ENCODE measurements at regions not wholly inside any gene's neighbourhood (a gene's known extent, or its start where the extent isn't known, plus 50 kb on each side); places are given as distances from the start of the nearest gene placed in this dataset.

GRCh38 chr10:129104266-129105045, 362.6 kb upstream of the MGMT start:
- no peaks in the 10 kb centered on the region for H4K20me1 ChIP-seq (ENCODE audit: control insufficient read depth, insufficient read depth, low read depth, low read length)
- H3K4me2 ChIP-seq (ENCODE audit: low read length): no peak overlapping the region
- no peaks in the 10 kb centered on the region for H3K27me3 ChIP-seq (ENCODE audit: control insufficient read depth, low read length)

GRCh38 chr10:129105266-129105665, 361.8 kb upstream of the MGMT start:
- no peaks in the 10 kb centered on the region for H4K20me1 ChIP-seq (ENCODE audit: control insufficient read depth, insufficient read depth, low read depth, low read length)
- H3F3A ChIP-seq (ENCODE audit: control insufficient read depth, insufficient read depth): no peaks in the 10 kb centered on the region
- no peaks in the 10 kb centered on the region for H3K4me1 ChIP-seq (ENCODE audit: control insufficient read depth, low read length)
- H3K27ac ChIP-seq (ENCODE audit: low read depth, low read length): no peak overlapping the region
- TF ChIP-seq CTCF (IDR thresholded peaks at IDR 0.05; ENCODE audit: low read depth, low read length, poor library complexity, severe bottlenecking) (no peak), EZH2phosphoT487 (IDR thresholded peaks at IDR 0.05; ENCODE audit: borderline replicate concordance, low read length) (no peak)
- H3K4me3 ChIP-seq (ENCODE audit: low read length): no peak overlapping the region
- H3K4me2 ChIP-seq (ENCODE audit: low read length): no peak overlapping the region
- H3K9me3 ChIP-seq (ENCODE audit: control insufficient read depth, insufficient read depth, low read length): no peaks in the 10 kb centered on the region
- H3K27me3 ChIP-seq (ENCODE audit: control insufficient read depth, low read length): no peaks in the 10 kb centered on the region
- H3K9me2 ChIP-seq (replicated peaks; ENCODE audit: control insufficient read depth, low read length): no peaks in the 10 kb centered on the region
- H3K79me2 ChIP-seq (ENCODE audit: control insufficient read depth, low read length): no peaks in the 10 kb centered on the region
- H3K36me3 ChIP-seq (ENCODE audit: control insufficient read depth, low read length): no peaks in the 10 kb centered on the region

More at GRCh38 chr10:129104266-129105045, 362.6 kb upstream of the MGMT start:
- H3K36me3 ChIP-seq (ENCODE audit: control insufficient read depth, low read length): no peaks in the 10 kb centered on the region
- H3K4me3 ChIP-seq (ENCODE audit: low read length): no peak overlapping the region
- no peaks in the 10 kb centered on the region for H3K4me1 ChIP-seq (ENCODE audit: control insufficient read depth, low read length)
- TF ChIP-seq EZH2phosphoT487 (IDR thresholded peaks at IDR 0.05; ENCODE audit: borderline replicate concordance, low read length) (no peak), CTCF (IDR thresholded peaks at IDR 0.05; ENCODE audit: low read depth, low read length, poor library complexity, severe bottlenecking) (no peak)
- H3K9me2 ChIP-seq (replicated peaks; ENCODE audit: control insufficient read depth, low read length): no peaks in the 10 kb centered on the region
- H3K27ac ChIP-seq (ENCODE audit: low read depth, low read length): no peak overlapping the region
- no peaks in the 10 kb centered on the region for H3K79me2 ChIP-seq (ENCODE audit: control insufficient read depth, low read length)
- no peaks in the 10 kb centered on the region for H3F3A ChIP-seq (ENCODE audit: control insufficient read depth, insufficient read depth)
- H3K9me3 ChIP-seq (ENCODE audit: control insufficient read depth, insufficient read depth, low read length): no peaks in the 10 kb centered on the region

DNA sequence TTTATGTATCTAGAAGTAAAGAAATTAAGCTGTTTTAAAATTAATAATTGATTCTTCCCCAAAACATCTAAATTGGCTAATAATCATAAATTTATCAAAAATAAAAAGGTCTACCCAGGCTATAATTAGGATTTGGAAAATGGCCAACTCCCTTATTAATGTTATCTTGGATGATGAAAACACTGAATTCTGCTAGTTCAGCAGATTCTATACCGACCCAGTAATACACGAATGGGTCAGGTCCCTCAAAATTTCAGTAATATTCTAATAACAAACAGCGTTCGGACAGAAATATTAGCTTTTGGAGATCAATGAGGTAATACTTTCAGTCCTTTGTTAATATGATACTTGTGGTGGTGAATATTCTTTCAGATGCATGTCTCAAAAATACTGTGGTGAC, 360.7 kb upstream of the MGMT start:
- H3K36me3 ChIP-seq (ENCODE audit: control insufficient read depth, low read length): no peaks in the 10 kb centered on the region
- no peak overlapping the region for H3K4me2 ChIP-seq (ENCODE audit: low read length)
- H4K20me1 ChIP-seq (ENCODE audit: control insufficient read depth, insufficient read depth, low read depth, low read length): no peaks in the 10 kb centered on the region
- H3F3A ChIP-seq (ENCODE audit: control insufficient read depth, insufficient read depth): no peaks in the 10 kb centered on the region
- no peaks in the 10 kb centered on the region for H3K9me2 ChIP-seq (replicated peaks; ENCODE audit: control insufficient read depth, low read length)
- TF ChIP-seq CTCF (IDR thresholded peaks at IDR 0.05; ENCODE audit: low read depth, low read length, poor library complexity, severe bottlenecking) (no peak), EZH2phosphoT487 (IDR thresholded peaks at IDR 0.05; ENCODE audit: borderline replicate concordance, low read length) (no peak)
- no peaks in the 10 kb centered on the region for H3K4me1 ChIP-seq (ENCODE audit: control insufficient read depth, low read length)
- no peaks in the 10 kb centered on the region; the same call in 1 of the 2 replicates for H3K9me3 ChIP-seq (ENCODE audit: control insufficient read depth, insufficient read depth, low read length)
- H3K27ac ChIP-seq (ENCODE audit: low read depth, low read length): no peak overlapping the region
- no peak overlapping the region for H3K4me3 ChIP-seq (ENCODE audit: low read length)
- H3K27me3 ChIP-seq (ENCODE audit: control insufficient read depth, low read length): no peaks in the 10 kb centered on the region
- H3K79me2 ChIP-seq (ENCODE audit: control insufficient read depth, low read length): no peaks in the 10 kb centered on the region

Measured in DOHH2 (cell line).